ENCODE measurements at regions not wholly inside any gene's neighbourhood (a gene's known extent, or its start where the extent isn't known, plus 50 kb on each side); places are given as distances from the start of the nearest gene placed in this dataset.

- intact Hi-C loops (cut with micrococcal nuclease; ENCODE audit: unreplicated experiment) = no loop called here
- H3K4me1 ChIP-seq (replicated peaks; ENCODE audit: insufficient read depth) = no peaks in the 10 kb centered on the region
Observed at GRCh38 chr5:156037151-156037909, 289.6 kb upstream of the SGCD start.

GRCh38 chr5:156042726-156043125 is 284.2 kb upstream of the SGCD start:
- no peaks in the 10 kb centered on the region for H3K27me3 ChIP-seq (ENCODE audit: insufficient read depth, low read depth)
- ChIA-PET POLR2A (ENCODE audit: unreplicated experiment) (no interaction called here), CTCF (no interaction called here)

More at GRCh38 chr5:156037151-156037909, 289.6 kb upstream of the SGCD start:
- Histone ChIP-seq H3K4me2 (no peak overlapping the region), H3K27ac (no peak overlapping the region), H3K4me3 (no peak overlapping the region), H3F3A (ENCODE audit: insufficient read depth, low read depth) (no peaks in the 10 kb centered on the region), H2AFZ (no peak overlapping the region), H3K9me3 (ENCODE audit: insufficient read depth, low read depth) (no peaks in the 10 kb centered on the region), H3K79me2 (ENCODE audit: low read depth) (no peaks in the 10 kb centered on the region), H3K9me2 (ENCODE audit: insufficient read depth) (no peaks in the 10 kb centered on the region), H4K20me1 (ENCODE audit: insufficient read depth) (no peaks in the 10 kb centered on the region), H3K27me3 (ENCODE audit: insufficient read depth, low read depth) (no peaks in the 10 kb centered on the region), H3K36me3 (ENCODE audit: low read depth) (no peaks in the 10 kb centered on the region)
- TF ChIP-seq EZH2 (IDR thresholded peaks at IDR 0.05; ENCODE audit: low read depth) (no peak), CTCF (conservative IDR thresholded peaks at IDR 0.05) (no peak)
- ChIA-PET POLR2A (ENCODE audit: unreplicated experiment) (no interaction called here), CTCF (no interaction called here)
- DNase-seq = no peak
- BruUV-seq (replicated peaks) = no TSS peak

GRCh38 chr5:156043351-156043750 is 283.6 kb upstream of the SGCD start:
- H3K36me3 ChIP-seq (ENCODE audit: low read depth) = no peaks in the 10 kb centered on the region
- ChIA-PET POLR2A (ENCODE audit: unreplicated experiment) (no interaction called here), CTCF (no interaction called here)
- no peaks in the 10 kb centered on the region for H3K9me2 ChIP-seq (ENCODE audit: insufficient read depth)
- H3K79me2 ChIP-seq (ENCODE audit: low read depth) = no peaks in the 10 kb centered on the region
- no peaks in the 10 kb centered on the region for H3K4me1 ChIP-seq (replicated peaks; ENCODE audit: insufficient read depth)
- intact Hi-C loops (cut with micrococcal nuclease; ENCODE audit: unreplicated experiment) = no loop called here
- H3K4me3 ChIP-seq = no peak overlapping the region
- no peak for DNase-seq
- no peak overlapping the region for H3K4me2 ChIP-seq
- H3F3A ChIP-seq (ENCODE audit: insufficient read depth, low read depth) = no peaks in the 10 kb centered on the region
- no peaks in the 10 kb centered on the region for H4K20me1 ChIP-seq (ENCODE audit: insufficient read depth)
- no peak overlapping the region for H2AFZ ChIP-seq
- no peaks in the 10 kb centered on the region for H3K27me3 ChIP-seq (ENCODE audit: insufficient read depth, low read depth)
- H3K9me3 ChIP-seq (ENCODE audit: insufficient read depth, low read depth) = no peaks in the 10 kb centered on the region
- BruUV-seq (replicated peaks) = no TSS peak
- TF ChIP-seq CTCF (conservative IDR thresholded peaks at IDR 0.05) (no peak), EZH2 (IDR thresholded peaks at IDR 0.05; ENCODE audit: low read depth) (no peak)
- H3K27ac ChIP-seq = no peak overlapping the region

More at GRCh38 chr5:156042726-156043125, 284.2 kb upstream of the SGCD start:
- Histone ChIP-seq H4K20me1 (ENCODE audit: insufficient read depth) (no peaks in the 10 kb centered on the region), H3K4me1 (replicated peaks; ENCODE audit: insufficient read depth) (no peaks in the 10 kb centered on the region), H3K4me2 (no peak overlapping the region), H3K27ac (no peak overlapping the region), H3K9me2 (ENCODE audit: insufficient read depth) (no peaks in the 10 kb centered on the region), H3K79me2 (ENCODE audit: low read depth) (no peaks in the 10 kb centered on the region), H3F3A (ENCODE audit: insufficient read depth, low read depth) (no peaks in the 10 kb centered on the region), H3K36me3 (ENCODE audit: low read depth) (no peaks in the 10 kb centered on the region), H3K9me3 (ENCODE audit: insufficient read depth, low read depth) (no peaks in the 10 kb centered on the region), H3K4me3 (no peak overlapping the region), H2AFZ (no peak overlapping the region)
- intact Hi-C loops (cut with micrococcal nuclease; ENCODE audit: unreplicated experiment) = no loop called here
- no peak for TF ChIP-seq CTCF (conservative IDR thresholded peaks at IDR 0.05)
- TF ChIP-seq EZH2 (IDR thresholded peaks at IDR 0.05; ENCODE audit: low read depth) = no peak
- no TSS peak for BruUV-seq (replicated peaks)
- no peak for DNase-seq

Data from PC-9 (cell line).